Ishikawa (cell line): ENCODE measurements at regions not wholly inside any gene's neighbourhood (a gene's known extent, or its start where the extent isn't known, plus 50 kb on each side); places are given as distances from the start of the nearest gene placed in this dataset.

Experiments
- CEBPB ChIP-seq: IDR thresholded peaks from 2 replicates; pipeline ENCODE4 v1.6.1; 2012
- CREB1 ChIP-seq: IDR thresholded peaks from 2 replicates; pipeline ENCODE4 v1.6.1; 2012; ENCODE audit warnings: low read depth
- EGR1 ChIP-seq: IDR thresholded peaks from 2 replicates; pipeline ENCODE4 v1.6.1; 2012
- EP300 ChIP-seq: IDR thresholded peaks from 2 replicates; pipeline ENCODE4 v1.6.1; 2012; ENCODE audit warnings: borderline replicate concordance
- FOXM1 ChIP-seq: IDR thresholded peaks from 2 replicates; pipeline ENCODE4 v1.6.1; 2012; ENCODE audit warnings: low read depth, borderline replicate concordance
- NFIC ChIP-seq: IDR thresholded peaks from 2 replicates; pipeline ENCODE4 v1.6.1; 2012
- RAD21 ChIP-seq: IDR thresholded peaks from 2 replicates; pipeline ENCODE4 v1.6.1; 2012; ENCODE audit warnings: low read depth
- TAF1 ChIP-seq: IDR thresholded peaks from 2 replicates; pipeline ENCODE4 v1.6.1; 2012; ENCODE audit warnings: low read depth, mild to moderate bottlenecking
- TCF12 ChIP-seq: IDR thresholded peaks from 2 replicates; pipeline ENCODE4 v1.6.1; 2012; ENCODE audit warnings: low read depth
- TEAD4 ChIP-seq: IDR thresholded peaks from 2 replicates; pipeline ENCODE4 v1.6.1; 2012
- YY1 ChIP-seq: IDR thresholded peaks from 2 replicates; pipeline ENCODE4 v1.6.1; 2012; ENCODE audit warnings: low read depth
- ZBTB7A ChIP-seq: IDR thresholded peaks from 2 replicates; pipeline ENCODE4 v1.6.1; 2012; ENCODE audit warnings: low read depth
- TF ChIP-seq, protein P1 (sequence below): IDR thresholded peaks from 2 replicates; pipeline ENCODE4 v1.6.1; 2012; ENCODE audit warnings: low read depth, mild to moderate bottlenecking
- TF ChIP-seq, protein P2 (sequence below): IDR thresholded peaks from 2 replicates; pipeline ENCODE4 v1.6.1; 2012
- TF ChIP-seq, protein P3 (sequence below): IDR thresholded peaks from 2 replicates; pipeline ENCODE4 v1.6.1; 2012

GRCh38 chr3:137191133-137191923 lies 233.5 kb downstream of the IL20RB start:
- TF ChIP-seq EGR1 = no peak
- TF ChIP-seq EP300 = no peak
- TF ChIP-seq TCF12 = no peak
- TF ChIP-seq RAD21 = no peak
- no peak for TF ChIP-seq ZBTB7A
- no peak for TF ChIP-seq CEBPB
- TF ChIP-seq, protein P1, sequence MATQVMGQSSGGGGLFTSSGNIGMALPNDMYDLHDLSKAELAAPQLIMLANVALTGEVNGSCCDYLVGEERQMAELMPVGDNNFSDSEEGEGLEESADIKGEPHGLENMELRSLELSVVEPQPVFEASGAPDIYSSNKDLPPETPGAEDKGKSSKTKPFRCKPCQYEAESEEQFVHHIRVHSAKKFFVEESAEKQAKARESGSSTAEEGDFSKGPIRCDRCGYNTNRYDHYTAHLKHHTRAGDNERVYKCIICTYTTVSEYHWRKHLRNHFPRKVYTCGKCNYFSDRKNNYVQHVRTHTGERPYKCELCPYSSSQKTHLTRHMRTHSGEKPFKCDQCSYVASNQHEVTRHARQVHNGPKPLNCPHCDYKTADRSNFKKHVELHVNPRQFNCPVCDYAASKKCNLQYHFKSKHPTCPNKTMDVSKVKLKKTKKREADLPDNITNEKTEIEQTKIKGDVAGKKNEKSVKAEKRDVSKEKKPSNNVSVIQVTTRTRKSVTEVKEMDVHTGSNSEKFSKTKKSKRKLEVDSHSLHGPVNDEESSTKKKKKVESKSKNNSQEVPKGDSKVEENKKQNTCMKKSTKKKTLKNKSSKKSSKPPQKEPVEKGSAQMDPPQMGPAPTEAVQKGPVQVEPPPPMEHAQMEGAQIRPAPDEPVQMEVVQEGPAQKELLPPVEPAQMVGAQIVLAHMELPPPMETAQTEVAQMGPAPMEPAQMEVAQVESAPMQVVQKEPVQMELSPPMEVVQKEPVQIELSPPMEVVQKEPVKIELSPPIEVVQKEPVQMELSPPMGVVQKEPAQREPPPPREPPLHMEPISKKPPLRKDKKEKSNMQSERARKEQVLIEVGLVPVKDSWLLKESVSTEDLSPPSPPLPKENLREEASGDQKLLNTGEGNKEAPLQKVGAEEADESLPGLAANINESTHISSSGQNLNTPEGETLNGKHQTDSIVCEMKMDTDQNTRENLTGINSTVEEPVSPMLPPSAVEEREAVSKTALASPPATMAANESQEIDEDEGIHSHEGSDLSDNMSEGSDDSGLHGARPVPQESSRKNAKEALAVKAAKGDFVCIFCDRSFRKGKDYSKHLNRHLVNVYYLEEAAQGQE = no peak
- TF ChIP-seq TAF1 = no peak
- no peak for TF ChIP-seq TEAD4
- no peak for TF ChIP-seq FOXM1

DNA sequence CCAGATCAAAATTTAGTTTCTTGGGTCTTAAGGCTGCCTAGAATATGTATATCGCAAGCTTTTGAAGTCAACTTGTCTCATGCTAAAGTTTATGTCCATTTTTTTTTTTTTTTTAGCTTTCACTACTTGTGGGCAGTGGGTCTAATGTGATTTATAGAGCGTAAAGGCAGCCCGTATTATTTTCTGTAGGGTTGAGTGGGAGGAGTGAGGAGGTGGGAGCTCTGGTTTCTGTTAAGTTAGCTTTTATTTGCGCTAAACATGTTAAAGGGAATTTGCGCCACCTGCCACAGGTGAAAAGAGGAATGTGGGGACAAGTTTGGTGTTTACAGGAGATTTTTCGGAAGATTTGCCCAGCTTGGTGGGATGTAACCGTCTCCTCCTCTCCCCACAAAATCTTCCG lies 234.2 kb downstream of the IL20RB start:
- TF ChIP-seq FOXM1 (no peak), TAF1 (no peak), CEBPB (no peak)
- TF ChIP-seq, protein P2, sequence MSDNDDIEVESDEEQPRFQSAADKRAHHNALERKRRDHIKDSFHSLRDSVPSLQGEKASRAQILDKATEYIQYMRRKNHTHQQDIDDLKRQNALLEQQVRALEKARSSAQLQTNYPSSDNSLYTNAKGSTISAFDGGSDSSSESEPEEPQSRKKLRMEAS = no peak

- TF ChIP-seq TEAD4 = no peak
- TF ChIP-seq EP300 = no peak
- TF ChIP-seq, protein P3, sequence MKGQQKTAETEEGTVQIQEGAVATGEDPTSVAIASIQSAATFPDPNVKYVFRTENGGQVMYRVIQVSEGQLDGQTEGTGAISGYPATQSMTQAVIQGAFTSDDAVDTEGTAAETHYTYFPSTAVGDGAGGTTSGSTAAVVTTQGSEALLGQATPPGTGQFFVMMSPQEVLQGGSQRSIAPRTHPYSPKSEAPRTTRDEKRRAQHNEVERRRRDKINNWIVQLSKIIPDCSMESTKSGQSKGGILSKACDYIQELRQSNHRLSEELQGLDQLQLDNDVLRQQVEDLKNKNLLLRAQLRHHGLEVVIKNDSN = no peak
- TF ChIP-seq, protein P2 = no peak
- TF ChIP-seq, protein P1 = no peak
- TF ChIP-seq TCF12 = no peak
- TF ChIP-seq CEBPB = no peak
- TF ChIP-seq RAD21 = no peak
- no peak for TF ChIP-seq YY1
- TF ChIP-seq EGR1 = no peak
- TF ChIP-seq CREB1 = no peak
Observed at GRCh38 chr3:137194301-137194700, 236.5 kb downstream of the IL20RB start.

DNA sequence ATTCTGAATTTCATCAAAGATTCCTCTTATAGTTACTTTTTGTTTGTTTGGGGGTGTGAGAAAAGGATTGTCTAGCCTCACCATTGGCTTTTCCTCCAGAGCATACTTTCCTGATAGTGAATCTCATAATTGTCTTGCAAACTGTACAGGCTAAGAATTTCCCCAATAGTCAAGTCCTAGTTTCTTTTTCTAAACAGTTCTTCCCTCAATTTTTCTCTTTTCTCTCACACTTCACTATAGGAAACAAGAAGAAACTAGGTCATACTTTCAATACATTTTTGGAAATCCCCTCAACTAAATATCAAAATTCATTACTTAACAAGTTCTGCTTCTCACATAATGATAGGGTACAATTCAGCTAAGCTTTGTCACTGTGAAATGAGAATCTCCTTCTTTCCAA lies 241.9 kb downstream of the IL20RB start:
- TF ChIP-seq, protein P2 = no peak
- TF ChIP-seq EGR1 = no peak
- TF ChIP-seq NFIC = no peak

GRCh38 chr3:137201066-137201465 lies 243.3 kb downstream of the IL20RB start:
- no peak for TF ChIP-seq EGR1
- TF ChIP-seq EP300 = no peak
- TF ChIP-seq, protein P3 = no peak
- TF ChIP-seq FOXM1 = no peak
- no peak for TF ChIP-seq RAD21
- TF ChIP-seq YY1 = no peak
- no peak for TF ChIP-seq ZBTB7A
- no peak for TF ChIP-seq TCF12
- no peak for TF ChIP-seq CEBPB
- no peak for TF ChIP-seq TAF1
- TF ChIP-seq, protein P2 = no peak
- no peak for TF ChIP-seq TEAD4
- TF ChIP-seq CREB1 = no peak
- TF ChIP-seq, protein P1 = no peak
- no peak for TF ChIP-seq NFIC
